ENCODE measurements at regions not wholly inside any gene's neighbourhood (a gene's known extent, or its start where the extent isn't known, plus 50 kb on each side); places are given as distances from the start of the nearest gene placed in this dataset.

DNA sequence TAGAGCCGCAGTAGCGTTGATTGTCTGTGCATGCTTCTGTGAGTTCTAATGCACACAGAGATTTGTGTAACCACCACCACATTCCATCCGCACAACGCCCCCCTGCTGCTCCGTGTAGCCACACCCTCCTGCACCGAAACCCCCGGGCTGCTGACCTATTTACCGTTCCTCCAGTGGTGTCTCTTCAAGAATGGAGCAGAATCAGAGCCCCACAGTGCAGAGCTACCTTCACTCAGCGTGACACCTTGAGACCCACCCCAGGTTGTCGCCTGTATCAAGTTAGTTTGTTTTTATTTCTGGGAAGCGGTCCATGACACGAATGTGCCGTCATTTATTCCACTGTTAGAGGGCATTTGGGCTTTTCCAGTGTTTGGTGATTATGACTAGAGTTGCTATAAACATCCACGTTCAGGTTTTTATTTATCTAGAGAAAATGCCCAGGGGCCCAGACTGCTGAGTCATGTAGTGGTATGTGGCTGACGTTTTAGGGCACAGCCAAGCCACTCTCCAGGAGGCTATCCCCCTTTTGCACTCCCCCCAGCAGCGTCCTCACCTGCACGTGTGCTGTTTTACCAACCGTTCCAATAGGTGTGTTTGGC lies 266.8 kb downstream of the NDUFA10 start:
- Histone ChIP-seq H3K36me3 (ENCODE audit: control insufficient read depth, insufficient read depth, low read length) (no peaks in the 10 kb centered on the region), H3K4me3 (replicated peaks; ENCODE audit: low read depth, low read length) (no peak overlapping the region), H3K27me3 (replicated peaks; ENCODE audit: control insufficient read depth, insufficient read depth, low read length) (no peaks in the 10 kb centered on the region)
- DNase-seq (ENCODE audit: extremely low read depth, insufficient read length) = no peak
- TF ChIP-seq, protein P1, sequence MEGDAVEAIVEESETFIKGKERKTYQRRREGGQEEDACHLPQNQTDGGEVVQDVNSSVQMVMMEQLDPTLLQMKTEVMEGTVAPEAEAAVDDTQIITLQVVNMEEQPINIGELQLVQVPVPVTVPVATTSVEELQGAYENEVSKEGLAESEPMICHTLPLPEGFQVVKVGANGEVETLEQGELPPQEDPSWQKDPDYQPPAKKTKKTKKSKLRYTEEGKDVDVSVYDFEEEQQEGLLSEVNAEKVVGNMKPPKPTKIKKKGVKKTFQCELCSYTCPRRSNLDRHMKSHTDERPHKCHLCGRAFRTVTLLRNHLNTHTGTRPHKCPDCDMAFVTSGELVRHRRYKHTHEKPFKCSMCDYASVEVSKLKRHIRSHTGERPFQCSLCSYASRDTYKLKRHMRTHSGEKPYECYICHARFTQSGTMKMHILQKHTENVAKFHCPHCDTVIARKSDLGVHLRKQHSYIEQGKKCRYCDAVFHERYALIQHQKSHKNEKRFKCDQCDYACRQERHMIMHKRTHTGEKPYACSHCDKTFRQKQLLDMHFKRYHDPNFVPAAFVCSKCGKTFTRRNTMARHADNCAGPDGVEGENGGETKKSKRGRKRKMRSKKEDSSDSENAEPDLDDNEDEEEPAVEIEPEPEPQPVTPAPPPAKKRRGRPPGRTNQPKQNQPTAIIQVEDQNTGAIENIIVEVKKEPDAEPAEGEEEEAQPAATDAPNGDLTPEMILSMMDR (IDR thresholded peaks at IDR 0.05; ENCODE audit: insufficient read depth, low read length, poor library complexity, severe bottlenecking) = no peak

DNA sequence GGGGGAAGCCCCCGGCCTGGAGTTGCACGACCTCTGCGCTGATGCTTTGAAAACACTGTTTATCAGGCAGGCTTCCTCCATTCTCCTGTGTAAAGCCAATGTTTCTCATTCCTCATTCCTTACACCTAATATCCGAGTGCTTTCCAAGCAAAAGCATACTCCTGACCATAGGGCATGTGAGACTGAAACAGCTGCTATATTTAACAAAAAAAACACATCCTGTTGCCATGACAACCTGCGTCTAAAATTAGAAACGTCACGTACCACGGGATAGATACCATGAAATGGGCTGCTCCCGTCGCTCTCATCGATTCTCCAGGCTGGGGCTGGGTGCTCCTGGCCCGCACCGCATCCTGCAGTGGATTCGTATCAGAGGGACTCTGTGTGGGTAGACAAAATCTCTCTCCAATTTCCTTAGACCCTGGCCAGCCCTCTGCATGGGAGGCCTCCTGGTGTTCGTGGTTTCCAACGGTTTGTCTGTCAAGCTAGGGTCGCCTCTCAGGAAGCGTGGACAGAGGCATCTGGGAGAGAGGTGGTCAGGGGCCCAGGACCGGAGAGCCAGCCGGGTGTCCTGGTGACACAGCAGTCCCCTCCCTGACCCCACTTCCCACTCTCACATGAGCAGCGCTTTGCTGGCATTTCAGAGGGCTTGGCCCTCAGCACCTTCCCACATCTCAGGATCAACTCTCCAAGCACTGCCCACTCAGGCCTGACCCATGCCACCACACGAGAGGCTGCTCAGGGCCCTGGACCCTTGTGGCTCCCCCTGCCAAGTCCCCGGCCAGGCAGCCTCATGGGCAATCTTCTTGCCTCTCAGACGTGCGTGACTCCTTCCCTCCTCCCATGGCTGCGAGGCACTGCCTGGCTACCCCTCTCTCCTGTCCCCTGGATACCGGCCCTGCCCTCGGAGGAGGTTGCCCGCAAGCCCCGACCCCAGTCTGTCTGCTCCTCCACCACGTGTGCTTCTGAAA lies 268.1 kb downstream of the NDUFA10 start:
- H3K27me3 ChIP-seq (replicated peaks; ENCODE audit: control insufficient read depth, insufficient read depth, low read length) = no peaks in the 10 kb centered on the region
- TF ChIP-seq, protein P1 (IDR thresholded peaks at IDR 0.05; ENCODE audit: insufficient read depth, low read length, poor library complexity, severe bottlenecking) = no peak
- H3K36me3 ChIP-seq (ENCODE audit: control insufficient read depth, insufficient read depth, low read length) = no peaks in the 10 kb centered on the region
- no peak overlapping the region for H3K4me3 ChIP-seq (replicated peaks; ENCODE audit: low read depth, low read length)
- DNase-seq (ENCODE audit: extremely low read depth, insufficient read length) = no peak

DNA sequence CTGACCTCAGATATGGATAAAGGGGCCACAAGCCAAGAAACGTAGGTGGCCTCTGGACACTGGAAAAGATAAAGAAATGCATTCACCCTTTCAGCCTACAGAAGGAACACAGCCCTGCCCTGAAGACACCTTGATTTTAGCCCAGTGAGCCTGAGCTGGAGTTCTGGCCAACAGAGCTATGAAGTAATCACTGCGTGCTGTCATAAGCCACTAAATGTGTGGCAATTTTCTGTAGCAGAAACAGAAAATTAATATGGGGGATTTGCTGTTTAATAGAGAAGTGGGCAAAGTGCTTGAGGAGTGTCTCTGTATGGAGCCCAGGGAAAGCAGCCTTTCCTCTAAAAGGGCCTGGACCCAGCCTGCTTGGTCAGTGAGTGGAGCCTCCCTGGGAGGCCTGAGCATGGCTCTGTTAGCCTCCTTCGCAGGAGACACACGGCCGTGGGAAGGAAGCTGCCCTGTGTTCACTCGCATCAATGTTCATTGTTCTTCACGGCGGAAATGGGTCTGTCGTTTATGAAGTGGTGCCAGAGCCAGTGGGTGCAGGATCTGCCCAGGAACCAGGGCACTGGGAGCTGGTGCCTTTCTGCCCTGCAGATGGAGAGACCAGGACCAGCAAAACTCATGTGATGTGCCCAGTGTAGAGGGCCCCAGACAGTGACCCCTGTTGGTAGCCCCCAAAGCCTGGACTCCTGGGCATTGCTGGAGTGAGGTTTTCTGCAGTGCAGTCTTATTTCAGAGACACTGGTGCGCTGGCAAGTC lies 268.9 kb downstream of the NDUFA10 start:
- DNase-seq (ENCODE audit: extremely low read depth, insufficient read length) = no peak
- TF ChIP-seq, protein P1 (IDR thresholded peaks at IDR 0.05; ENCODE audit: insufficient read depth, low read length, poor library complexity, severe bottlenecking) = no peak
- no peak overlapping the region for H3K4me3 ChIP-seq (replicated peaks; ENCODE audit: low read depth, low read length)
- H3K27me3 ChIP-seq (replicated peaks; ENCODE audit: control insufficient read depth, insufficient read depth, low read length) = no peaks in the 10 kb centered on the region
- no peaks in the 10 kb centered on the region for H3K36me3 ChIP-seq (ENCODE audit: control insufficient read depth, insufficient read depth, low read length)

DNA sequence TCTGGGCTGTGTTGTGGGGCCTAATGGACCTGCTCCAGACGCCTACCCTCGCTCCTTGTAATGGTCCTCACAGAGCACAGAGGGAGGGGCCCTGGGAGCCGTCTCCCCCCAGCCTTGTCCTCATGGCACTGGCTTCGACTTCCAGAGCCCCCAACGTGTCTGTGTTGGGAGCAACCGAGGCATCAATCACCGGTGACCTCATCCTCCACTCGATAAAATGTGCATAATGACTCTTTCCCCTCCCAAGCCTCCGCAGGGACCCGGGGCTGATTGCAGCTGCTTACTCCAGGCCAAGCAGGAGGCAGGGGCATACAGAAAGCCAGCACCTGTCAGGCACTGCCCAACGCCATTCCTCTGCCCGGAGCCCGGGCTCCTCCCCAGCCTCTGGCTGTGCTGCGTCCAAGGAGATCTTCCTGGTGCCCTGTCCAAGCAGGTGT lies 271.7 kb downstream of the NDUFA10 start:
- H3K27me3 ChIP-seq (replicated peaks; ENCODE audit: control insufficient read depth, insufficient read depth, low read length) = no peaks in the 10 kb centered on the region
- no peak for DNase-seq (ENCODE audit: extremely low read depth, insufficient read length)
- TF ChIP-seq, protein P1 (IDR thresholded peaks at IDR 0.05; ENCODE audit: insufficient read depth, low read length, poor library complexity, severe bottlenecking) = no peak
- H3K4me3 ChIP-seq (replicated peaks; ENCODE audit: low read depth, low read length) = no peak overlapping the region
- no peaks in the 10 kb centered on the region for H3K36me3 ChIP-seq (ENCODE audit: control insufficient read depth, insufficient read depth, low read length)

DNA sequence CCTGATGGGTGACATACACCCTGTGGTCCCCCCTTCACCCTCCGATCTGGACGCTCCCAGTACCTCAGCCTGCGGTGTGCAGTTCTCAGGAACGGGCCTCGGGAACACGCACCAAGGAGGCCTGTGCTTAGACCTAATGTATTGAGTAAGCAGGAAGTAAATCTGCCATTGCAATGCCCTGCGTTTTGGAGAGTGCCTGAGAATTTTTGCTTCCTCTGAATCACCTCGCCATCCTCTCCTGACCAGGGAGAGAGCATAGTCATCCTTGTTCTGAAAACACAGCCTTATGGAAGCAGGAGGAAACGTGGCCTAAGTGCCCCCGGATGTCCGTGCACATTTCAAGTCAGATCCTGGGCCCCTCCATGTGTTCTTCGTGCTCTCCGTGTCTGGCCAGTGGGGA lies 272.2 kb downstream of the NDUFA10 start:
- TF ChIP-seq, protein P1 (IDR thresholded peaks at IDR 0.05; ENCODE audit: insufficient read depth, low read length, poor library complexity, severe bottlenecking) = no peak

More for the DNA sequence above, 272.2 kb downstream of the NDUFA10 start:
- no peaks in the 10 kb centered on the region for H3K27me3 ChIP-seq (replicated peaks; ENCODE audit: control insufficient read depth, insufficient read depth, low read length)
- H3K36me3 ChIP-seq (ENCODE audit: control insufficient read depth, insufficient read depth, low read length) = no peaks in the 10 kb centered on the region
- no peak for DNase-seq (ENCODE audit: extremely low read depth, insufficient read length)
- H3K4me3 ChIP-seq (replicated peaks; ENCODE audit: low read depth, low read length) = no peak overlapping the region

Data from GM06990 (cell line).